Left ventricle myocardium inferior (tissue), 1 donor: ENCODE measurements at regions not wholly inside any gene's neighbourhood (a gene's known extent, or its start where the extent isn't known, plus 50 kb on each side); places are given as distances from the start of the nearest gene placed in this dataset.

Experiments
- DNase-seq: peaks from one replicate; pipeline ENCODE4 v3.0.0-alpha.2; 2020
- H3K27ac ChIP-seq: fragments of 200-600 bp; replicated peaks from 2 replicates; pipeline ENCODE4 v1.8.0; 2021
- H3K27me3 ChIP-seq: fragments of 200-600 bp; 2 replicates; pipeline ENCODE4 v1.8.0; 2021; ENCODE audit warnings: low read depth
- H3K36me3 ChIP-seq: fragments of 200-600 bp; 2 replicates; pipeline ENCODE4 v1.8.0; 2021
- H3K4me1 ChIP-seq: fragments of 200-600 bp; 2 replicates; pipeline ENCODE4 v1.8.0; 2021
- H3K4me3 ChIP-seq: fragments of 200-600 bp; 2 replicates; pipeline ENCODE4 v1.8.0; 2021; ENCODE audit warnings: mild to moderate bottlenecking, moderate library complexity
- H3K9me3 ChIP-seq: fragments of 200-600 bp; replicated peaks from 2 replicates; pipeline ENCODE4 v1.8.0; 2021
- intact Hi-C: fragments of 100-400 bp; cut with micrococcal nuclease; formaldehyde crosslinking; loops from one replicate; pipeline ENCODE4 v1.11.0; 2022
- TF ChIP-seq, protein P1 (sequence below): fragments of 200-600 bp; IDR thresholded peaks from 2 replicates; pipeline ENCODE4 v1.8.0; 2021; ENCODE audit warnings: antibody characterized with exemption, mild to moderate bottlenecking, borderline replicate concordance
- donor health status: DM: no; HTN: yes; CAD: no; lungs with severe emphysema.

DNA sequence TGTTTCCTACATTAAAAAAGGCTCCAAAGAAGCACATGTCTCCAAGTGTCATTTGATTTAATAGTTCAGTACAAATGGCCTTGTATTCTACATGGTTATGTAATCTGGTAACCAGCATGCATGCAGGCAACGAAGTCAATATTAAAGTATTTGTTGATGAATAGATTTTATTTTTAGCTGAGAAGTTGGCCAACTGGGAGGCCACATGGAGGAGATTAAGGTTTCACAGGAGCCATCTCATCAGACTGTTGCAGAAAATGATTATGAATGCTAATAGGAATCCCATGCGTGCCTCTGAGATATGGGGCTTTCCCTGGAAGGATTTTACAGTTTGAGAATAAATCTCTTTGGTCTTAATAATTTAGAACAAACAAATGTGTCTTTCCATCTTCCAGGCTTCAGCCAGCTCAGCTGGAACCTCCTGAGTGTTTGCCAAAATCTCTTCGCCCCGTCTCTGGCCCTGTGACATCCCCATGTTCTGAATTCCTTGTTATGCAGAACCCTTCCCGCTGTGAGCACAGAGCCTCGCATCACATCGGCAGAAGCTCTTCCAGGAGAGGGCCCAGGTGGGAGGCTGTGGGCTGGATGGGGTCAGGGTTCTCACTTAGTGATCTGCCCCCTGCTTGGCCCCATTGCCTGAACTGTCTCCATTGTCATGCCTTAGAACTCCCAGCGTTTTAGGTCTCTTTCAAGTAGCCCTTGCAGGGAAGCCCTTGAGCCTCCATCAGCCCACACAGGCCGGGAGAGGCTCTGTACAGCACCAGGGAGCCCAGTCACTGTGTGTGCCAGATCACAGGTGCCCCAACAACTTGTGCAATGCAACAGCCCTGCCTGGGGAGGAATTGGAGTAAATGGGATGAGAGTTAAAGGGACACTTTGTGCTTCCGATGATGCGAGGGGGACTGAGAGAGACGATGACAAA is 190.5 kb upstream of the TWIST2 start:
- TF ChIP-seq, protein P1, sequence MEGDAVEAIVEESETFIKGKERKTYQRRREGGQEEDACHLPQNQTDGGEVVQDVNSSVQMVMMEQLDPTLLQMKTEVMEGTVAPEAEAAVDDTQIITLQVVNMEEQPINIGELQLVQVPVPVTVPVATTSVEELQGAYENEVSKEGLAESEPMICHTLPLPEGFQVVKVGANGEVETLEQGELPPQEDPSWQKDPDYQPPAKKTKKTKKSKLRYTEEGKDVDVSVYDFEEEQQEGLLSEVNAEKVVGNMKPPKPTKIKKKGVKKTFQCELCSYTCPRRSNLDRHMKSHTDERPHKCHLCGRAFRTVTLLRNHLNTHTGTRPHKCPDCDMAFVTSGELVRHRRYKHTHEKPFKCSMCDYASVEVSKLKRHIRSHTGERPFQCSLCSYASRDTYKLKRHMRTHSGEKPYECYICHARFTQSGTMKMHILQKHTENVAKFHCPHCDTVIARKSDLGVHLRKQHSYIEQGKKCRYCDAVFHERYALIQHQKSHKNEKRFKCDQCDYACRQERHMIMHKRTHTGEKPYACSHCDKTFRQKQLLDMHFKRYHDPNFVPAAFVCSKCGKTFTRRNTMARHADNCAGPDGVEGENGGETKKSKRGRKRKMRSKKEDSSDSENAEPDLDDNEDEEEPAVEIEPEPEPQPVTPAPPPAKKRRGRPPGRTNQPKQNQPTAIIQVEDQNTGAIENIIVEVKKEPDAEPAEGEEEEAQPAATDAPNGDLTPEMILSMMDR = no peak
- H3K4me1 ChIP-seq = no peaks in the 10 kb centered on the region
- H3K27me3 ChIP-seq = no peaks in the 10 kb centered on the region
- intact Hi-C loops = no loop called here
- H3K36me3 ChIP-seq = no peaks in the 10 kb centered on the region
- no peak for DNase-seq
- no peak overlapping the region for H3K27ac ChIP-seq
- peaks cover 17% of the 10 kb centered on the region for H3K9me3 ChIP-seq
- H3K4me3 ChIP-seq = no peak overlapping the region

DNA sequence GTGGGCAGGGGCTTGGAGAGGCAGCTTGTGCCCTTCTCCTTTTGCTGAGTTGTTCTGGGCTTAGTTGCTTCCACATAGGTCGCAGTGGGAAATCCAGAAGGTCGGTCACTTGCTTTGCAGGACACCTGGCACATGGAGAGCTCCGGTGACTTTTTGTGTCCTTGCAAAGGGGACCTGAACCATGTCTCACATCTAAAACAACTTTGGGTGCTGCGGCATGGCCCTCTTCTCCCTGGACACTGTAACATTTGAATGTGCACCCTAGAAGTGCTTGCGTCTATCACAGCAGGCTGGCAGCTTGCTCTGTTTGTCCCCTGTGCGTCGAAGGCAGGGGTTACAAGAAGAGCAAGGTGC is 189.9 kb upstream of the TWIST2 start:
- intact Hi-C loops = no loop called here
- TF ChIP-seq, protein P1 = no peak
- H3K27me3 ChIP-seq = no peaks in the 10 kb centered on the region
- H3K9me3 ChIP-seq = peaks cover 20% of the 10 kb centered on the region
- H3K4me3 ChIP-seq = no peak overlapping the region
- no peaks in the 10 kb centered on the region for H3K4me1 ChIP-seq
- H3K36me3 ChIP-seq = no peaks in the 10 kb centered on the region
- no peak for DNase-seq
- no peak overlapping the region for H3K27ac ChIP-seq

DNA sequence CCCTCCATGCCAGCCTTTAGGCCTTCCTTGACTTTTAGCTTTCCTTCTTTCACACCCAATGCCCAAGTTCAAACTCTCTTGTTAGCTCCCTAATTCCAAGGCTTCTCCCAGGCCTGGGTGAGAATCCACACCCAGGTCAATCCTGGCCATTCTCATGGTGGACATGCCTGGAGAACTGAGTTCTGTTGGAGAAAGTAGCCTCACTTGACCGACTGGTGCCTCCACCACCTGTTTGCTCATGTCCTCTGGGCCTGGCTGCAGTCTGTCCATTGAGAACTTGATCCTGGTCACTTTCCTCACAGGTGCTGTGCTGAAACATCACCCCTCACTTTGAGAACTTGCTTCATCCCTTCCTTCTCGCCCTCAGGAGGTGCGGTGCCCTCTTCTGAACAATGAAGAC is 189.1 kb upstream of the TWIST2 start:
- H3K36me3 ChIP-seq = no peaks in the 10 kb centered on the region
- intact Hi-C loops = no loop called here

DNA sequence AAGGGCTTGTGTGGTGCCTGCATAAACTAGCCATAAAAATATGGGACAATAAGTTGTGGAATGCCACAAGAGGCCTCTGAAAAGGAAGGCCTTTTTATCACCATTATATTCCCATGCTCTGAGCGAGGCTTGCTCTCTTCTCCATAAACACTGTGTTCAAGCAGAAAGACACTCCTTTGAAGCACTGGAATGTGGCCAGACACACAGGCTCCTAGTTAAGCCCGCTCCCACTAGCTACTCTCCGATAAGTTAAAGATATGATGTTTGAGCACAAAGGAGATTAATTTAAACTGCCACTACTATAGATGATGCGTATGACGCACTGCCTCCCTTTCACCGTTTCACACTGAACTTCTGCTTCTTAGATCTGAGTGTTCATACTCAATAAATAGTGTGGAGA is 188.7 kb upstream of the TWIST2 start:
- no peak overlapping the region for H3K4me3 ChIP-seq
- no peaks in the 10 kb centered on the region for H3K36me3 ChIP-seq
- intact Hi-C loops = no loop called here
- H3K9me3 ChIP-seq = peaks cover 24% of the 10 kb centered on the region
- H3K27me3 ChIP-seq = no peaks in the 10 kb centered on the region
- TF ChIP-seq, protein P1 = no peak
- no peak overlapping the region for H3K27ac ChIP-seq
- no peak for DNase-seq
- no peaks in the 10 kb centered on the region for H3K4me1 ChIP-seq

More for the DNA sequence above, 189.1 kb upstream of the TWIST2 start:
- TF ChIP-seq, protein P1 = no peak
- no peak overlapping the region for H3K4me3 ChIP-seq
- H3K27ac ChIP-seq = no peak overlapping the region
- H3K9me3 ChIP-seq = peaks cover 20% of the 10 kb centered on the region
- no peaks in the 10 kb centered on the region for H3K4me1 ChIP-seq
- no peaks in the 10 kb centered on the region for H3K27me3 ChIP-seq
- no peak for DNase-seq

DNA sequence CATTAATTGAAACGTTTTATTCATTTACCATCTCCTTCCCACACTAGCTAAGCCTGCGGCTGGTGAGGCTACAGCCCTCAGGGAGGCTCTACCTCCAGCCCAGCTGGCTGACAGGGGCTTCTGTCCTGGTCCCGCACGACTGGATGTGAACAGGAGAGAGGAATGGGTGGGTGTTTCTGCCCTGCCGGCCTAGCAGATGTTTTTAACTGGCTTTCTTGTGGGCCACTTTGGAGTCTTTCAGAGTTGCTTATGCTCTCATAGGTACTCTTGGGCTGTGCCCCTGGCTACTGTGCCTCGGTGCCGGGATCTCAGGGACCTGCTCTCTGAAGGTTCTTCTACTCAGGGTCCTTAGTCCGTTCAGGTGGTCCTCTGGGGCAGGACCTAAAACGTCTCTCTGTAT is 184.3 kb upstream of the TWIST2 start:
- Histone ChIP-seq H3K27me3 (no peaks in the 10 kb centered on the region), H3K36me3 (no peaks in the 10 kb centered on the region), H3K9me3 (peaks cover 36% of the 10 kb centered on the region), H3K27ac (no peak overlapping the region), H3K4me3 (no peak overlapping the region), H3K4me1 (no peaks in the 10 kb centered on the region)
- intact Hi-C loops = no loop called here
- DNase-seq = no peak
- TF ChIP-seq, protein P1 = no peak
